Caco-2 (cell line): ENCODE measurements at regions not wholly inside any gene's neighbourhood (a gene's known extent, or its start where the extent isn't known, plus 50 kb on each side); places are given as distances from the start of the nearest gene placed in this dataset.

Experiments used
- BruUV-seq: library from RNA; stranded (reverse); fragments of 400-500 nt; replicated peaks from 2 replicates; lab custom pipeline; 2021; lab: Mats Ljungman, UMichigan
- CTCF ChIA-PET: fragments of 300-600 bp; sonication (Branson Sonifier 250); formaldehyde crosslinking; loops from one replicate; lab custom pipeline; 2022; ENCODE audit warnings: antibody characterized with exemption; lab: Charles Lee
- POLR2A ChIA-PET: fragments of 300-600 bp; sonication (Branson Sonifier 250); formaldehyde crosslinking; loops from one replicate; lab custom pipeline; 2022; ENCODE audit warnings: antibody characterized with exemption; lab: Charles Lee
- DNase-seq, 2 experiments: peaks; one replicate each; pipeline versions ENCODE4 v3.0.0 to v3.0.0-alpha.2; 2020 to 2022
- H3K27me3 ChIP-seq: replicated peaks from 2 replicates; pipeline ENCODE4 v1.6.0; 2011; ENCODE audit warnings: low read length; ENCODE audit not compliant: control insufficient read depth, insufficient read depth
- H3K36me3 ChIP-seq: 2 replicates; pipeline ENCODE4 v1.5.1; 2011; ENCODE audit warnings: low read length; ENCODE audit not compliant: control insufficient read depth, insufficient read depth
- H3K4me1 ChIP-seq: fragments of 250-450 bp; sonication (Bioruptor Pico); 2 replicates; pipeline ENCODE4 v1.5.1; 2020; ENCODE audit warnings: mild to moderate bottlenecking
- H3K4me3 ChIP-seq: 2 replicates; pipeline ENCODE4 v1.5.1; 2011; ENCODE audit warnings: low read depth, mild to moderate bottlenecking, control low read depth, low read length
- H3K9me3 ChIP-seq: fragments of 250-450 bp; sonication (Bioruptor Pico); 2 replicates; pipeline ENCODE4 v1.5.1; 2020; ENCODE audit warnings: mild to moderate bottlenecking, moderate library complexity
- H3K27ac Mint-ChIP-seq: one replicate; pipeline ENCODE4 v1.8.0; 2022; ENCODE audit warnings: mixed read lengths; ENCODE audit not compliant: unreplicated experiment
- H3K27me3 Mint-ChIP-seq: one replicate; pipeline ENCODE4 v1.8.0; 2022; ENCODE audit warnings: mixed read lengths; ENCODE audit not compliant: insufficient read depth, unreplicated experiment
- H3K36me3 Mint-ChIP-seq: one replicate; pipeline ENCODE4 v1.8.0; 2022; ENCODE audit warnings: mild to moderate bottlenecking, mixed read lengths; ENCODE audit not compliant: insufficient read depth, unreplicated experiment
- H3K4me1 Mint-ChIP-seq: one replicate; pipeline ENCODE4 v1.8.0; 2022; ENCODE audit warnings: low read depth, mixed read lengths; ENCODE audit not compliant: unreplicated experiment
- H3K4me3 Mint-ChIP-seq: one replicate; pipeline ENCODE4 v1.8.0; 2022; ENCODE audit warnings: mild to moderate bottlenecking, moderate library complexity, mixed read lengths; ENCODE audit not compliant: unreplicated experiment
- H3K9me3 Mint-ChIP-seq: one replicate; pipeline ENCODE4 v1.8.0; 2022; ENCODE audit warnings: mixed read lengths; ENCODE audit not compliant: unreplicated experiment
- CTCF ChIP-seq, 2 experiments: fragments of 200-600 bp in 1 of 2; IDR thresholded peaks; 1 replicate in 1 of 2; 2 replicates in 1 of 2; pipeline versions ENCODE4 v1.5.1 to v1.8.0; 2011 to 2022; ENCODE audit warnings: antibody characterized with exemption in 1 of 2, control low read depth in 1 of 2, inconsistent platforms in 1 of 2, low read depth in 1 of 2, low read length in 1 of 2, mild to moderate bottlenecking in 1 of 2, moderate library complexity in 1 of 2; ENCODE audit not compliant: insufficient read depth in 1 of 2, severe bottlenecking in 1 of 2, unreplicated experiment in 1 of 2
- intact Hi-C: fragments of 100-400 bp; cut with micrococcal nuclease; formaldehyde crosslinking; loops from one replicate; pipeline ENCODE4 v1.10.0; 2022; ENCODE audit not compliant: unreplicated experiment

DNA sequence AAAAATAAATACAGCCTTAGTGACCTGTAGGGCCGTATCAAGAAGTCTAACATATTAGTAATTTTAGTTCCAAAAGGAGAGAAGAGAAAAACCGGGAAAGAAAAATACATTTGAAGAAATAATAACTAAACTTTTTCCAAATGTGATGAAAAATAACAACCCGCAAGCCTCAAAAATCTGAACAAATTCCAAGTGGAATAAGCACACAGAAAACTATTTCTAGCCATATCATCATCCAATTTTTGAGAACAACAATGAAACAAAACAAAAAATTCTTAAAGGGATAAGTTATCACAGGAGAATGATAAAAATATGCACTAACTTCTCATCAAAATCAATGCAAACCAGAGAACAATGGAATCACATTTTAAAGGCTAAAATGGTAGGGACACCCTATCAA, 198.1 kb upstream of the PLXNC1 start:
- intact Hi-C loops: no loop called here
- peaks cover 21% of the 10 kb centered on the region for H3K9me3 Mint-ChIP-seq
- H3K36me3 Mint-ChIP-seq: no peaks in the 10 kb centered on the region
- no peak overlapping the region for H3K4me3 ChIP-seq
- 0 out of 2 replicates have a peak, but pooled peaks cover 5% of the 10 kb centered on the region for H3K9me3 ChIP-seq
- TF ChIP-seq CTCF (IDR thresholded peaks at IDR 0.05; ENCODE audit: insufficient read depth in 1 of 2, low read depth in 1 of 2, low read length in 1 of 2, severe bottlenecking in 1 of 2, unreplicated experiment in 1 of 2): no peak
- no peaks in the 10 kb centered on the region for H3K27me3 ChIP-seq
- CTCF ChIA-PET: no interaction called here
- BruUV-seq: no TSS peak
- POLR2A ChIA-PET: no interaction called here
- no peaks in the 10 kb centered on the region for H3K36me3 ChIP-seq
- H3K4me1 Mint-ChIP-seq: no peaks in the 10 kb centered on the region
- no peak overlapping the region for H3K27ac Mint-ChIP-seq
- no peaks in the 10 kb centered on the region for H3K4me1 ChIP-seq
- no peak overlapping the region for H3K4me3 Mint-ChIP-seq
- DNase-seq: no peak
- H3K27me3 Mint-ChIP-seq: no peaks in the 10 kb centered on the region

DNA sequence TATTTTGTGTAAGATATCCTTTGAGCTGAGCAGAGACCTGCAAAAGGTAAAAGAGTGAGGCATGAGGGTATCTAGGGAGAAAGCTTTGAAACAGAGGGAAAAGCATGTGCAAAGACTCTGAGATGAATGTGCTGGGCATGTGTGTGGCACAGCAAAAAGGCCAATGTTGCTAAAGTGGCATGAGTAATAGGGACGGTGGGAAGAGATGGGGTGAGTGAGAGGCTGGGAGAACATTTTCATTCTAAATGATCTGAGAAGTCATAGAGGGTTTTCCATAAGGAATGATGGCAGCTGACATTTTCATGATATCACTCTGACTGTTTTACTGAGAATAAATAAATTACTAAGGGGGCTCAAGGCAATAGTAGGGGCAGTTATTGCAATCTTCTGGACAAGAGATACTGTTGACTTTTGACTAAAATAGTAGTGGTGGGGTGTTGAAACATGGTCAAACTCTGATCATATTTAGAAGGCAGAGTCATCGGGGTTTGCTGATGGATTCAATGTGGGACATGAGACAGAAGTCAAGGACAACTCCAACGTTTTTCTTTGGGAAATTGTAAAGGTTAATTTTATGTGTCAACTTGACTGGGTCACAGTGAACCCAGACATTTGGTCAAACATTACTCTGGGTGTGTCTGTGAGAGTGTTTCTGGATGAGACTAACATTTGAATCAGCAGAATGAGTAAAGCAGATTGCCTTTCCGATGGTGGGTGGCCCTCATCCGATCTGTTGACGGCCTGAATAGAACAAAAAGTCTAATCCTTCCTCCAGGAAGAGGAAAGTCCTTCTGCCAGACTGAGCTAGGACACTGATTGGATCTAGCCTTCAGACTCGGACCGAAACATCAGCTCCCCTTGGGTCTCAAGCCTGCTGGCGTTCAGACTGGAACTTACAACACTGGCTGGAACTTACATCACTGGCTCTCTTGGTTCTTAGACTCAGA, 193.9 kb upstream of the PLXNC1 start:
- ChIA-PET CTCF (no interaction called here), POLR2A (no interaction called here)
- H3K4me1 ChIP-seq: no peaks in the 10 kb centered on the region
- Mint-ChIP-seq H3K9me3 (peaks cover 8% of the 10 kb centered on the region), H3K4me1 (no peaks in the 10 kb centered on the region), H3K27me3 (no peaks in the 10 kb centered on the region), H3K27ac (no peak overlapping the region), H3K36me3 (no peaks in the 10 kb centered on the region), H3K4me3 (no peak overlapping the region)
- H3K4me3 ChIP-seq: no peak overlapping the region
- no peak for TF ChIP-seq CTCF (IDR thresholded peaks at IDR 0.05; ENCODE audit: insufficient read depth in 1 of 2, low read depth in 1 of 2, low read length in 1 of 2, severe bottlenecking in 1 of 2, unreplicated experiment in 1 of 2)
- no peaks in the 10 kb centered on the region for H3K36me3 ChIP-seq
- BruUV-seq: no TSS peak
- H3K9me3 ChIP-seq: 0 out of 2 replicates have a peak, but pooled peaks cover 5% of the 10 kb centered on the region
- DNase-seq: no peak
- H3K27me3 ChIP-seq: no peaks in the 10 kb centered on the region
- intact Hi-C loops: no loop called here

- CTCF ChIA-PET: no interaction called here
- intact Hi-C loops: no loop called here
- no peaks in the 10 kb centered on the region for H3K9me3 Mint-ChIP-seq
- H3K27me3 Mint-ChIP-seq: no peaks in the 10 kb centered on the region
- H3K36me3 Mint-ChIP-seq: no peaks in the 10 kb centered on the region
- H3K9me3 ChIP-seq: no peaks in the 10 kb centered on the region
- no peaks in the 10 kb centered on the region for H3K36me3 ChIP-seq
- H3K4me3 Mint-ChIP-seq: no peak overlapping the region
- H3K27me3 ChIP-seq: no peaks in the 10 kb centered on the region
- H3K4me3 ChIP-seq: no peak overlapping the region
- no peak for DNase-seq
- no peak for TF ChIP-seq CTCF (IDR thresholded peaks at IDR 0.05; ENCODE audit: insufficient read depth in 1 of 2, low read depth in 1 of 2, low read length in 1 of 2, severe bottlenecking in 1 of 2, unreplicated experiment in 1 of 2)
- no peak overlapping the region for H3K27ac Mint-ChIP-seq
- no peaks in the 10 kb centered on the region for H3K4me1 Mint-ChIP-seq
- BruUV-seq: no TSS peak
- POLR2A ChIA-PET: no interaction called here
- H3K4me1 ChIP-seq: no peaks in the 10 kb centered on the region
Observed at GRCh38 chr12:93956551-93956950, 191.8 kb upstream of the PLXNC1 start.
